SK-N-SH treated with all-trans-retinoic acid at 6 μM for 48 hours (cell line): ENCODE measurements at regions not wholly inside any gene's neighbourhood (a gene's known extent, or its start where the extent isn't known, plus 50 kb on each side); places are given as distances from the start of the nearest gene placed in this dataset.

Experiments used
- ATAC-seq: fragments of 200-7000 bp; cut with Tn5 transposase; 3 replicates; pipeline ENCODE4 v1.9.1; 2020; ENCODE audit warnings: mild to moderate bottlenecking, moderate library complexity
- ARNTL ChIP-seq: fragments of 450-650 bp; formaldehyde crosslinking; IDR thresholded peaks from 2 replicates; pipeline ENCODE4 v1.5.0; 2020; ENCODE audit warnings: low read depth, mild to moderate bottlenecking, moderate library complexity, borderline replicate concordance
- BACH2 ChIP-seq: fragments of 250-450 bp; sonication (Bioruptor Pico); IDR thresholded peaks from 2 replicates; pipeline ENCODE4 v1.9.0; 2021; ENCODE audit warnings: mild to moderate bottlenecking, borderline replicate concordance
- CSDC2 ChIP-seq: fragments of 250-450 bp; sonication (Bioruptor Pico); IDR thresholded peaks from 2 replicates; pipeline ENCODE4 v1.5.0; 2020; ENCODE audit warnings: mild to moderate bottlenecking, moderate library complexity
- CSRNP3 ChIP-seq: fragments of 250-450 bp; sonication (Bioruptor Pico); IDR thresholded peaks from 2 replicates; pipeline ENCODE4 v1.5.1; 2021; ENCODE audit warnings: mild to moderate bottlenecking, moderate library complexity
- ESRRG ChIP-seq: fragments of 250-450 bp; sonication (Bioruptor Pico); IDR thresholded peaks from 2 replicates; pipeline ENCODE4 v1.6.1; 2021; ENCODE audit warnings: mild to moderate bottlenecking
- GLIS3 ChIP-seq: fragments of 250-450 bp; sonication (Bioruptor Pico); IDR thresholded peaks from 2 replicates; pipeline ENCODE4 v1.5.0; 2020; ENCODE audit warnings: mild to moderate bottlenecking, moderate library complexity
- ISL1 ChIP-seq: fragments of 250-450 bp; sonication (Bioruptor Pico); IDR thresholded peaks from 2 replicates; pipeline ENCODE4 v2.1.2; 2022; ENCODE audit warnings: mild to moderate bottlenecking, moderate library complexity
- OSR1 ChIP-seq: fragments of 250-450 bp; sonication (Bioruptor Pico); IDR thresholded peaks from 2 replicates; pipeline ENCODE4 v1.8.0; 2022; ENCODE audit warnings: moderate library complexity, mild to moderate bottlenecking, inconsistent platforms
- PATZ1 ChIP-seq: fragments of 250-450 bp; sonication (Bioruptor Pico); IDR thresholded peaks from 2 replicates; pipeline ENCODE4 v1.8.0; 2020; ENCODE audit warnings: mild to moderate bottlenecking, moderate library complexity, borderline replicate concordance
- POU6F1 ChIP-seq: fragments of 250-450 bp; sonication (Bioruptor Pico); IDR thresholded peaks from 2 replicates; pipeline ENCODE4 v1.8.0; 2021; ENCODE audit warnings: low read depth, mild to moderate bottlenecking, moderate library complexity, borderline replicate concordance
- PPARA ChIP-seq: fragments of 250-450 bp; sonication (Bioruptor Pico); IDR thresholded peaks from 2 replicates; pipeline ENCODE4 v1.5.0; 2020; ENCODE audit warnings: mild to moderate bottlenecking, borderline replicate concordance
- RARB ChIP-seq: fragments of 250-450 bp; sonication (Bioruptor Pico); IDR thresholded peaks from 2 replicates; pipeline ENCODE4 v1.8.0; 2021; ENCODE audit warnings: mild to moderate bottlenecking, moderate library complexity
- SNAI2 ChIP-seq: fragments of 250-450 bp; sonication (Bioruptor Pico); IDR thresholded peaks from 2 replicates; pipeline ENCODE4 v1.5.0; 2020; ENCODE audit warnings: mild to moderate bottlenecking, moderate library complexity
- TCF4 ChIP-seq: fragments of 250-450 bp; sonication (Bioruptor Pico); IDR thresholded peaks from 2 replicates; pipeline ENCODE4 v1.8.0; 2021; ENCODE audit warnings: mild to moderate bottlenecking, moderate library complexity, borderline replicate concordance
- TOX ChIP-seq: fragments of 250-450 bp; sonication (Bioruptor Pico); IDR thresholded peaks from 2 replicates; pipeline ENCODE4 v1.8.0; 2021; ENCODE audit warnings: mild to moderate bottlenecking, moderate library complexity, borderline replicate concordance
- ZC3H10 ChIP-seq: fragments of 250-450 bp; sonication (Bioruptor Pico); IDR thresholded peaks from 2 replicates; pipeline ENCODE4 v1.5.1; 2021; ENCODE audit warnings: mild to moderate bottlenecking, moderate library complexity
- ZFP3 ChIP-seq: fragments of 250-450 bp; sonication (Bioruptor Pico); IDR thresholded peaks from 2 replicates; pipeline ENCODE4 v1.5.0; 2020; ENCODE audit warnings: mild to moderate bottlenecking, moderate library complexity
- ZFP30 ChIP-seq: fragments of 450-650 bp; formaldehyde crosslinking; IDR thresholded peaks from 2 replicates; pipeline ENCODE4 v1.5.0; 2022; ENCODE audit warnings: mild to moderate bottlenecking, moderate library complexity
- ZNF70 ChIP-seq: fragments of 450-650 bp; formaldehyde crosslinking; IDR thresholded peaks from 2 replicates; pipeline ENCODE4 v1.5.0; 2020; ENCODE audit warnings: mild to moderate bottlenecking, moderate library complexity
- ZNF8 ChIP-seq: fragments of 450-650 bp; formaldehyde crosslinking; IDR thresholded peaks from 2 replicates; pipeline ENCODE4 v1.5.0; 2020; ENCODE audit warnings: mild to moderate bottlenecking, moderate library complexity
- TF ChIP-seq, protein P1 (sequence below): fragments of 250-450 bp; sonication (Bioruptor Pico); IDR thresholded peaks from 2 replicates; pipeline ENCODE4 v1.5.1; 2020; ENCODE audit warnings: low read depth, mild to moderate bottlenecking, moderate library complexity
- TF ChIP-seq, protein P2 (sequence below): fragments of 250-450 bp; sonication (Bioruptor Pico); IDR thresholded peaks from 2 replicates; pipeline ENCODE4 v1.5.0; 2020; ENCODE audit warnings: mild to moderate bottlenecking, moderate library complexity

- no peak for ATAC-seq
- TF ChIP-seq, protein P1, sequence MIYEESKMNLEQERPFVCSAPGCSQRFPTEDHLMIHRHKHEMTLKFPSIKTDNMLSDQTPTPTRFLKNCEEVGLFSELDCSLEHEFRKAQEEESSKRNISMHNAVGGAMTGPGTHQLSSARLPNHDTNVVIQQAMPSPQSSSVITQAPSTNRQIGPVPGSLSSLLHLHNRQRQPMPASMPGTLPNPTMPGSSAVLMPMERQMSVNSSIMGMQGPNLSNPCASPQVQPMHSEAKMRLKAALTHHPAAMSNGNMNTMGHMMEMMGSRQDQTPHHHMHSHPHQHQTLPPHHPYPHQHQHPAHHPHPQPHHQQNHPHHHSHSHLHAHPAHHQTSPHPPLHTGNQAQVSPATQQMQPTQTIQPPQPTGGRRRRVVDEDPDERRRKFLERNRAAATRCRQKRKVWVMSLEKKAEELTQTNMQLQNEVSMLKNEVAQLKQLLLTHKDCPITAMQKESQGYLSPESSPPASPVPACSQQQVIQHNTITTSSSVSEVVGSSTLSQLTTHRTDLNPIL (CRISPR knock-in tag), result no peak
- no peak for TF ChIP-seq BACH2 (CRISPR knock-in tag)
- TF ChIP-seq PPARA (CRISPR knock-in tag), result no peak
- TF ChIP-seq GLIS3 (CRISPR knock-in tag), result no peak
- TF ChIP-seq TCF4 (CRISPR knock-in tag), result no peak
- no peak for TF ChIP-seq ARNTL (CRISPR knock-in tag)
- TF ChIP-seq ZC3H10, result no peak
- no peak for TF ChIP-seq PATZ1 (CRISPR knock-in tag)
- no peak for TF ChIP-seq SNAI2 (CRISPR knock-in tag)
- no peak for TF ChIP-seq POU6F1 (CRISPR knock-in tag)
- TF ChIP-seq TOX, result no peak
- no peak for TF ChIP-seq ZFP3 (CRISPR knock-in tag)
- TF ChIP-seq, all 23 proteins: peak for 0
Measured at GRCh38 chr9:32177396-32177795, 207.0 kb upstream of the ACO1 start.

DNA sequence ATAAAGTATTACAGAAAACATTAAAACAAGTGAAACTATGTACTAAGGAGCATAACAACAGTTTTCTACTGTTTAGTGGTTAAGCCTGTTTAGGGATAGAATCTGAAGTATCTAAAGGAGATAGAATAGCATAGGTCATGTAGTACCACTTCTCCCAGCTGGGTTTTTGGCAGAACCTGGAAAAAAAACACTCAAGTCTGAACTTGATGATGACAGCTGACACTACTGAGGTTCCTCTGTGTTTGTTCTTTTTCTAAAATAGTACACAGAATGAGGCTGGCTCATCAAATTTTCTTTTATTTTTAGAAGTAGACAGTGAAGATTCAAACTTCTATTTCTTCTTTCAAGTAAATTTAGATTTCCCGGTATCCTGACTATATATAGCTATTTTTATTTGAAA lies 203.8 kb upstream of the ACO1 start:
- TF ChIP-seq ESRRG (CRISPR knock-in tag) (no peak), TOX (no peak), ARNTL (CRISPR knock-in tag) (no peak), ZFP30 (CRISPR knock-in tag) (no peak), GLIS3 (CRISPR knock-in tag) (no peak), TCF4 (CRISPR knock-in tag) (no peak), ZFP3 (CRISPR knock-in tag) (no peak), CSDC2 (no peak)
- no peak for ATAC-seq

GRCh38 chr9:32200241-32200640 lies 184.2 kb upstream of the ACO1 start:
- ATAC-seq, result no peak
- TF ChIP-seq SNAI2 (CRISPR knock-in tag), result no peak
- TF ChIP-seq ZNF70 (CRISPR knock-in tag), result no peak
- TF ChIP-seq ESRRG (CRISPR knock-in tag), result no peak
- no peak for TF ChIP-seq BACH2 (CRISPR knock-in tag)
- TF ChIP-seq OSR1 (CRISPR knock-in tag), result no peak
- TF ChIP-seq ZNF8, result no peak
- no peak for TF ChIP-seq RARB (CRISPR knock-in tag)
- no peak for TF ChIP-seq ARNTL (CRISPR knock-in tag)
- no peak for TF ChIP-seq ISL1 (CRISPR knock-in tag)
- TF ChIP-seq, protein P2, sequence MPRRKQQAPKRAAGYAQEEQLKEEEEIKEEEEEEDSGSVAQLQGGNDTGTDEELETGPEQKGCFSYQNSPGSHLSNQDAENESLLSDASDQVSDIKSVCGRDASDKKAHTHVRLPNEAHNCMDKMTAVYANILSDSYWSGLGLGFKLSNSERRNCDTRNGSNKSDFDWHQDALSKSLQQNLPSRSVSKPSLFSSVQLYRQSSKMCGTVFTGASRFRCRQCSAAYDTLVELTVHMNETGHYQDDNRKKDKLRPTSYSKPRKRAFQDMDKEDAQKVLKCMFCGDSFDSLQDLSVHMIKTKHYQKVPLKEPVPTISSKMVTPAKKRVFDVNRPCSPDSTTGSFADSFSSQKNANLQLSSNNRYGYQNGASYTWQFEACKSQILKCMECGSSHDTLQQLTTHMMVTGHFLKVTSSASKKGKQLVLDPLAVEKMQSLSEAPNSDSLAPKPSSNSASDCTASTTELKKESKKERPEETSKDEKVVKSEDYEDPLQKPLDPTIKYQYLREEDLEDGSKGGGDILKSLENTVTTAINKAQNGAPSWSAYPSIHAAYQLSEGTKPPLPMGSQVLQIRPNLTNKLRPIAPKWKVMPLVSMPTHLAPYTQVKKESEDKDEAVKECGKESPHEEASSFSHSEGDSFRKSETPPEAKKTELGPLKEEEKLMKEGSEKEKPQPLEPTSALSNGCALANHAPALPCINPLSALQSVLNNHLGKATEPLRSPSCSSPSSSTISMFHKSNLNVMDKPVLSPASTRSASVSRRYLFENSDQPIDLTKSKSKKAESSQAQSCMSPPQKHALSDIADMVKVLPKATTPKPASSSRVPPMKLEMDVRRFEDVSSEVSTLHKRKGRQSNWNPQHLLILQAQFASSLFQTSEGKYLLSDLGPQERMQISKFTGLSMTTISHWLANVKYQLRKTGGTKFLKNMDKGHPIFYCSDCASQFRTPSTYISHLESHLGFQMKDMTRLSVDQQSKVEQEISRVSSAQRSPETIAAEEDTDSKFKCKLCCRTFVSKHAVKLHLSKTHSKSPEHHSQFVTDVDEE, result no peak
- no peak for TF ChIP-seq PPARA (CRISPR knock-in tag)
- no peak for TF ChIP-seq POU6F1 (CRISPR knock-in tag)
- TF ChIP-seq, protein P1 (CRISPR knock-in tag), result no peak
- no peak for TF ChIP-seq CSRNP3 (CRISPR knock-in tag)
- TF ChIP-seq, all 23 proteins: peak for 0
